LNCAP (cell line): ENCODE measurements at regions not wholly inside any gene's neighbourhood (a gene's known extent, or its start where the extent isn't known, plus 50 kb on each side); places are given as distances from the start of the nearest gene placed in this dataset.

Source experiments
- CTCF ChIP-seq: fragments of 450-650 bp; IDR thresholded peaks from 2 replicates; pipeline ENCODE4 v1.5.1; 2017; ENCODE audit warnings: mild to moderate bottlenecking

GRCh38 chr7:32150039-32150438 is 79.8 kb upstream of the PDE1C start:
- TF ChIP-seq CTCF = no peak

- TF ChIP-seq CTCF = no peak
Measured at GRCh38 chr7:32147546-32148268, 77.5 kb upstream of the PDE1C start.

GRCh38 chr7:32145911-32146310 is 75.7 kb upstream of the PDE1C start:
- TF ChIP-seq CTCF = no peak

- no peak for TF ChIP-seq CTCF
Measured at GRCh38 chr7:32144676-32145075, 74.5 kb upstream of the PDE1C start.

GRCh38 chr7:32143301-32143700 is 73.1 kb upstream of the PDE1C start:
- TF ChIP-seq CTCF = no peak

GRCh38 chr7:32142649-32143048 is 72.4 kb upstream of the PDE1C start:
- no peak for TF ChIP-seq CTCF

GRCh38 chr7:32140210-32140939 is 70.2 kb upstream of the PDE1C start:
- no peak for TF ChIP-seq CTCF
